Dermis microvascular lymphatic vessel endothelial cell (primary cell): ENCODE measurements at regions not wholly inside any gene's neighbourhood (a gene's known extent, or its start where the extent isn't known, plus 50 kb on each side); places are given as distances from the start of the nearest gene placed in this dataset.
A peak's percentile ranks its signal among the peaks of the same experiment; 100 is the strongest.
"Not testable (repeated sequence)": the region's sequence is repeated elsewhere in the genome, so short reads cannot be mapped to it uniquely, and the experiment has no call there.

Source experiments
- DNase-seq, 2 donors: peaks; one replicate each; pipeline versions ENCODE4 v3.0.0 to v3.0.0-alpha.2; 2010; ENCODE audit warnings: low read depth in 2 of 2

GRCh38 chr21:14058566-14058965, 152.2 kb downstream of the LIPI start:
- DNase-seq, result no peak

DNA sequence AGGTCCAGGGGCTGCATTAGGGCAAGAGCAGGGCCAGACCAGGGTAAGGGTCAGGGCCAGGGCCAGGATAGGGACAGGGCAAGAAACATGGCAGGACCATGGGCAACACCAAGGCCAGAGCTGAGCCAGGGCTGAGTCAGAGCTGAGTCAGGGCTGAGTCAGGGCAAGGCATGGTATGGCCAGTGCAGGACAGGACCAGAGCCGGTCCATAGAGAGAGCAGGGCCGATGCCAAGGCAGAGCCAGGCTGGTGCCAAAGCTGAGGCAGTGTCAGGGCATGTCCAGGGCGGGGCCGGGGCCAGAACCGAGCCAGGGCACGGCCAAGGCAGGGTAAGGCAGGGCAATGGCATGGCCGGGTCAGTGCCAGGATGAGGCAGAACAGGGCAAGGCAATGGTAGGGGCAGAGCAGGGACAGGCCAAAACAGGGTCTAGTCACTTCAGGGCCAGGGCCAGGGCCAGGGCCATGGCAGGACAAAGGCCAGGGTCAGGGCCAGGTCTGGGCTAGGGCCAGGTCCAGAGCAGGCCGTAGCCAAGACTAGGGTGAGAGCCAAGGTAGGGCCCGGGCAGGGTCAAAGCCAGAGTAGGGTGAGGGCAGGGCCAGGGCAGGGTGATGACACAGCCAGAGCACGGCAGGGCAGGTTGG, 152.8 kb downstream of the LIPI start:
- DNase-seq, result not testable (repeated sequence)

- no peak for DNase-seq
Measured at GRCh38 chr21:14057313-14057712, 153.4 kb downstream of the LIPI start.

DNA sequence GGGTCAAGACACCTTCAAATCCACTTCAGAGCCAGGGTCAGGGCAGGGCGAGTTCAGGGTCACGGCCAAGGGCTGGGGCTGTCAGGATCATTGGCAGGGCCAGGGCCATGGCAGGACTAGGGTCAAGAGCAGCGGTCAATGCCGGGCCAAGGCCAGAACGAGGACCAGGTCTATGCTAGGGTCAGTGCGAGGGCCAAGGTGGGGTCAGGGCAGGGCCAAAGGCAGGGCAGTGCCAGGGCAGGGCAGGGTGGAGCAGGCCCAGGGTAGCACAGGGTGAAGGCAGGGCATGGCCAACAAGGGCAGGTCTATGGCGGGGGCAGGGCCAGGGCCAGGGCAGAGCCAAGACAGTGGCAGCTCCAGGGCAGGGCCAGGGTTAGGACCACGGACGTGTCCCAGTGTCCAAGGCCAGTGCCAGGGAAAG, 154.0 kb downstream of the LIPI start:
- no peak for DNase-seq

GRCh38 chr21:14055746-14056515, 154.8 kb downstream of the LIPI start:
- not testable (repeated sequence) for DNase-seq

DNA sequence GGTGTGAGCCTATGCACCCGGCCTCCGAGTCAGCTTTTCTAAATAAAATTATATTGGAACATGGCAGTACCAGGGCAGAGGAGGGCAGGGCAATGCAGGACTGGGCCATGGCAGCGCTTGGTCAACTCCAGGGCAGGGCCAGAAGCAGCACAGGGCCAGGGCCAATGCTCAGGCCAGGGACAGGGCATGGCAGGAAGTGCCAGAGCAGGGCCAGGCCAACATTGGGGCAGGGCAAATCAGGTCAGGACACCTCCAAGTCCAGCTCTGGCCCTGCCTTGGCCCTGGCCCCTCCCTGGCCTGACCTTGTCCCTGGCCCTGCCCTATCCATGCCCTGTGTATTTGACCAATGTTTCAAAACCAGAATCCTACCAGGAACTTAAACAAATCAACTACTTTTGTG, 156.1 kb downstream of the LIPI start:
- DNase-seq, result no peak

DNA sequence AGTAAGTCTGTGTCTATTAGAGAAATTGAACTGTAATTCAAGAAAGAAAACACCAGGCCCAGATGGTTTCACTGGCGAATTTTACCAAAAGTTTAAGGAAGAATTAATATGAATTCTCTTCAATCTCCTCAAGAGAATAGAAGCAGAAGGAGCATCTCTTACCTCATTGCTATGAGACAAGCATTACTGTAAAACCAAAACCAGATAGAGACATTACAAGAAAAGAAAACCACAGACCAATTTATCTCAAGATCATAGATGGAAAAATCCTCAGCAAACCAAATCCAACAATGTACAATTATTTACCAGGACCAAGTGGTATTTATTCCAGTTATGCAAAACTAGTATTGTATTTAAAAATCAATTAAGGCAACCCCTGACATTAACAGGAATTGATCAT, 160.6 kb downstream of the LIPI start:
- DNase-seq, result no peak

GRCh38 chr21:14046401-14046800, 164.4 kb downstream of the LIPI start:
- DNase-seq, result no peak

DNA sequence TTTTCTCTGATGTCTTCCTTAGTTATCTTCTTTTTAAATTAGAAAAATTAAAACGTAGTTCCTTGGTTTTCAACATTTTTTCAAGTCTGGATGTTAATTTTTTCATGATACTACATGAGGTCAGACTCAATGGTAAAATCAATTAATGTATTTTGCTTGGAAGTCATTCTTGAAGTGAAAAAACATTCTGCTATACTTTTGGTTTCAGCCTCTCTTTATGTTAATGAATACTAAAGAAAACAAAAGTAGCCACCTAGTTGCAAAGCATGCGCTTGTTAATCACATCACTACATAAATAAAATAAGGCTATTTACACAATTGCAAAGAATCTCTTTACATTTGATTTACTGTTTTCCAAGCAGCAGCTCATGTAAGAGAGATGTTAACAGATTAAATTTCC, 170.4 kb downstream of the LIPI start:
- no peak for DNase-seq

DNA sequence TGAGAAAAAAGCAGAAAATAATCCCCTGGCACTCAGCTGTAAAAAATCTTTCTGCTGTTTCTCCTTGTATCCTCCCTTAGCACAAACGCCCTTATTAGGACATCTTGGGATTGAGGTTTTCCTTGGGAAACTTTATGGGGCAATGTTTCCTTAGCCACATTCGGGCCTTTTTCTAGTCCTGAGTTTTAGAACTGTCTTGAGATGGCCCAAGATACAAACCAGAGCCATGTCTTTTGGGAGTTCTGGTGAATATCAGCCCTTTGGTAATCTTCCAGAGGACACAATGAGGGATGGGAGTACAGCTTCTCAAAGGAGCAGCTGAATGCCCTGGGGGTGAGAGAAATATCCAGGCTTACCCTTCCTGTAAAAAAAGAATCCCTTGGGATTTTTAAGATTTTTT, 182.1 kb downstream of the LIPI start:
- DNase-seq, result not testable (repeated sequence)

DNA sequence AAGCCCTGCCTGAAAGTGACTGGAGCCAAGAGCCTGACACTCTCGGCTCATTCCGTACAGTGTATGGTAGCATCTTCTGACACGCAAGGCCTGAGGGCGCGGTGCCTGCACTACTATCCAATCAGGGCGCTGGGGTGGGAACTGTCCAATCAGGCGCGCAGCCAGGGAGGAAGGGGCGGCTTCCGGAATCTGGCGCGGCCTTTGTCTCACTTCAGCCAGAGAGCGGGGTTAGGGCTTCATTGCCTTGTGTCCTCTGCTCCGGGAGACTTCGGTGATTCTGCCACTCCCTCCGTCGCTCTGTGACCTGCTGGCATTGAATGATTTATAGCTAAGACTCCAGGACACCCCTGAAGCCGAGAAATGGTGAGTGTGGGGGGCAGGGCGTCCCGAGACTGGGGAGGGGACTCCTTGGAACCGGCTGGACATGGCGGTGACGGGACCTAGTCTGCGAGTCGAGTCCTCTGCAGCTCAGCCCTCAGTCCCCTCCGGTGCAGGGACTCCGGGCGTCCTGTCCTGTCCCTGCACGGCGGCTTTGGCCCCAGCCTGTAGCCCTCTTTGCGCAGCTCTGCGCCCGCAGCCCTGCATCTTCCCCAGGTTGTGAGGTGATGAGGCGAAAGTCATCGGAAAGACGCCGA, 183.4 kb downstream of the LIPI start:
- peak; percentile 1 to 8 for DNase-seq

GRCh38 chr21:14020108-14020507, 190.6 kb downstream of the LIPI start:
- not testable (repeated sequence) for DNase-seq

- DNase-seq, result not testable (repeated sequence)
Measured at GRCh38 chr21:14015841-14016240, 194.9 kb downstream of the LIPI start.

DNA sequence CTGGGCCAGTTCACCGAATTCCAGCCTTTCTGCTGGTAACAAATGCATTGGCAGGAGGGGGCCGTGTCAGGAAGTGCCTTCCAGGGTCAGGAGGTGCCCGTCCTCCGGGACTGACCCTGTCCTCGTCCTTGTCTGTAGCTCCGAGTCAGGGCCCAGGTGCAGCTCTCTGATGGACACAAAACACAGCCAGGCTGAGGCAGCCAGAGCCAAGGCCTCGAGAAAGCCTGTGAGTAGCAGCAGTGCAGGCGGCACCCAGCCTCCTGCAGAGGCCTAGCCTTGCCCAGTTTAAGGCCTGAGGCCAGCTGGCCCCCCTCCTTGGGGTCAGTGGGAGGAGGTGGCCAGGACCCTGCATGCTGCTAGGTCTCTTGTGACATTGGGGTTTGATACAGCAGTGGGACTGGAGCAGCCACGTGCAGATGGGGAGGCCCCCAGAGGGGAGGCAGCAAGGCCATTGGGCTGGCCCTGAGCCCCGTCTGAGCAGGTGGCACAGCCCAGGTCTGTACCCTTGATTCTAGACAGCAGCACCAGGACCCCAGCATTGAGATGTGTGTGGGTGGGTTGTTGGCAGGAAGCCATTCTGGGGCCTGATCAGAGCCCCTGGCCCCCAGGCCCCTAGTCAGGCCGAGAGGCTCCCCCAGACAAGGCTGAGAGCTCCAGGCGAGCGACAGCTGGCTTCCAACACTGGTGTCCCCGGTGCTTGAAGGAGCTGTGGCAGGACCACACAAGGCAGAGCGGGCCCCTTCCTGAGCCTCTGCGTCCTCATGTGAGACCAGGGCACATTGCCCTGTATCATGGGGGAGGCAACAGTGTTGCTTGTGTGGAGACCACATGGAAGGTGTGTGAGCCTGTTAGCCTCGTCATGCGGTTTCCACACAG, 196.9 kb downstream of the LIPI start:
- DNase-seq, result not testable (repeated sequence)

DNA sequence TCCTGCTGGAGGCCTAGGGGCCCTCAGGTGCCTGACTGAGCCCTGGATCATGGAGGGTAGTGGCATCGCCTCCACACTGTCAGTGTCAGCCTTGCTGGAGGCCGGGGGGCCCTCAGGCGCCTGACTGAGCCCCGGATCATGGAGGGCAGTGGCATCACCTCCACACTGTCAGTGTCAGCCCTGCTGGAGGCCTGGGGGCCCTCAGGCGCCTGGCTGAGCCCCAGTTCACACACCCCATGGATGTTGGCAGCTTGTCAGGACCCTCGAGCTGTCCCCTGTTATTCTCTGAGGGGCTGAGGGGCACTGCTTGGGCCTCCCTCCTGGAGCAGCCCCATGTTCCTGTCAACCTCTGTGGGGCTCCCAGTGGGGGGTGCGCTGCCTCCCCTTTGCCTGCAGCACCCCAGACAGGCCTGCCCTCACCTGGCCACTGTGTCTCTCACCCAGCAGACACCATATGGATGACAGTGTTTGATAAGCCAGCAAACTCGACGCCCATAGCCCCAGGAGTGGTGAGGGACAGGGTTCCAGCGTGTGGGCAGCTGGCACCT, 197.6 kb downstream of the LIPI start:
- no peak for DNase-seq

DNA sequence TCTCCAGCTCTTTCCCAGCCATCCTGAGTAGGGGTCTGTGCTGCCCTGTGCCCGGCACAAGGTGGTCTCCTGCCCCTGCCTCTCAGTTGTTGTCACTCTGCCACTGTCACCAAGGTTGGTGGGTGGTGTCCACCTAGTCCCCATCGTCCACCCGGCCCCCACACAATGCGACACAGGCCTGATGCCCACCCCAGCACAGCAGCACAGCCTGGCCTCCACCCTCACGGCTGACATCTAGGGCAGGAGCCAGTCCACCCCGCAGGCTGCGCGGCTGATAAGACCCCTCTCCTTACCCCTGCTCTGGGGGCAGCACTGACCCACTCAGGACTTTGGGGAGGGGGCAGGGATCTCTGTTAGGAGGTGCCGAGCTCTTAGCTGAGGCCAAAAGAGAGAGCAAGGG, 198.3 kb downstream of the LIPI start:
- DNase-seq, result no peak

GRCh38 chr21:14011751-14012150, 199.0 kb downstream of the LIPI start:
- DNase-seq, result not testable (repeated sequence)

DNA sequence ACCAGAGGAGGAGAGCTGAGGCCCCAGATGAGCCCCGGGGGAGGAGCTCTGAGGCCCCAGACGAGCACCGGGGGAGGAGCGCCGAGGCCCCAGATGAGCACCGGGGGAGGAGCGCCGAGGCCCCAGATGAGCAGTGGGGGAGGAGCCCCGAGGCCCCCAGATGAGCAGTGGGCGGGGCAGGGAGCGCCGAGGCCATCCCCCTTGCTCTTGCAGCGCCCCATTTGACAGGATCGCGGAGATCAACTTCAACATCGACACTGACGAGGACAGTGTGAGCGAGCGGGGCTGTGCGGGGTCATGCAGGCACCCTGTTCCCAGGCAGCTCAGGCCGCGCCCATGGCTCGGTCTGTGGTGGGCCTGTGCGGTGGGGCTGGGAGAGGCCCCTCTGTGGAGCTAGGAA, 199.6 kb downstream of the LIPI start:
- not testable (repeated sequence) for DNase-seq

DNA sequence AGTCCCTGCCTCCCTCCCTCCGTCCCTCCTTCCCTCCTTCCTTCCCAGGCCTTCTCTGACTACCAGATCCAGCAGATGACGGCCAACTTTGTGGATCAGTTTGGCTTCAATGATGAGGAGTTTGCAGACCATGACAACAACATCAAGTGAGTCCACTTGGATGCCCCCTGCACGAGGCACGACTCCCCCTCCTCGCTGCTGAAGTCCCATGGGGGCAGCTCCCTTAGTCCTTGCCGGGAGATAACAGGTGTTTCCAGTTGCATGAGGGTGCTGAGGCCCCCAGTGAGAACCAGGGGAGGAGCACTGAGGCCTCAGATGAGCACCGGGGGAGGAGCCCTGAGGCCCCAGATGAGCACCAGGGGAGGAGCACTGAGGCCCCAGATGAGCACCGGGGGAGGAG, 200.0 kb downstream of the LIPI start:
- DNase-seq, result no peak

DNA sequence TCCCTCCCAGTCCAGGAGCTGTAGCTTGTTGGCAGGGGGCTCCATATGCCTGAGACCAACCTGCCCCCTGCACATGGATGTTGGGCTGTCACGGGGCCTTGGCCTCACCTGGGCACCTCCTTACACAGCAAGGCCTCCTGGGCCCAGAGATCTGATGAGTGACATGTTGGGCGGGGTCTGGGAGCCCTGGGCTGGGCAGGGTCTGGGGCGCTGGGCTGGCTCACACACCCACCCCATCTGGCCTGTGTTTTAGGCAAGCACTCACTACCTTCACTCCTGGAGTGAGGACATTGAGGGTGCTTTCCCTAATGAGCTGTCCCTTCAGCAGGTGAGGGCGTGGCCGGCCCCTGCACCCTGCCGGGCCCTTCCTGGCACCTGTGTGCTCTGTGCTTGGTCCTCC, 200.8 kb downstream of the LIPI start:
- not testable (repeated sequence) for DNase-seq

DNA sequence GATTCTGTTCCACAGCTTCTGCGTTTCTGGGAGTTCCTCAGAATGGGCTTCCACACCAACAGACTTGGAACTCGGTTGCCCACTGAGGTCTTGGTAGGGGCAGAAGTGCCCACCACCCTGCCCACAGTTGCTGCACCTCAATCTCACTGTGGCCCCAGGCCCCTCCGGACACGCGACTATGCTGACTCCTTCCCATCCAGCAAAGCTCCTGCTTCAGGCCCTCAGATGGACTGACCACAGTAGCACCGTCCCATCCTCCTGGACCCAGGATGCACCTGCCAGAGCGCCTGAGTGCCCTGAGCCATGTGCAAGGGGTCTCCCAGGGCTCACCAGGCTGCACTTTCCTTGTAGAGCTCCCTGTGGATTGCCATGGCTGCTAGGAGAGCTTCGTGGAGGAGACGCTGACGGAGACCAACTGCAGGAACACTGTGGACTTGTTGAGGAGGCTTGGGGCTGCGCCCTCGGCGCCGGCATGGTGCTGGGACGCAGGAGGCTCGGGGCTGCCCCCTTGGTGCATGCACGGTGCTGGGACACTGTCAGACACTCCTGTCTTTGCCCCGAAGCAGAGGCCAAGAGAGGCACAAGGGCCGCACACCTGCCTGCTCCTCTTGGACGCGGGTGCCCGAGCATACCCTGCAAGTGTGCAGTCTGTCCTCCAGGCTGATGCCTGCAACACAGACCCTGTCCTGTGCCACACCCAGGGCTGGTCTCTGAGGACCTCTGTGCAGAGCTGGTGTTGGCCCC, 201.3 kb downstream of the LIPI start:
- DNase-seq, result not testable (repeated sequence)
